SK-N-MC (cell line): ENCODE measurements at regions not wholly inside any gene's neighbourhood (a gene's known extent, or its start where the extent isn't known, plus 50 kb on each side); places are given as distances from the start of the nearest gene placed in this dataset.
"Not testable (repeated sequence)": the region's sequence is repeated elsewhere in the genome, so short reads cannot be mapped to it uniquely, and the experiment has no call there.

Experiments
- DNase-seq: peaks from one replicate; pipeline ENCODE4 v3.0.0-alpha.2; 2011; ENCODE audit warnings: low read depth, low spot score
- H3K27ac ChIP-seq: fragments of 200-600 bp; sonication (generic); 2 replicates; pipeline ENCODE4 v1.5.1; 2016; ENCODE audit warnings: mixed run types
- H3K36me3 ChIP-seq: fragments of 200-600 bp; sonication (generic); 2 replicates; pipeline ENCODE4 v1.6.1; 2017; ENCODE audit warnings: antibody characterized with exemption, low read length, mixed read lengths; ENCODE audit not compliant: insufficient read depth
- H3K4me3 ChIP-seq: fragments of 200-600 bp; sonication (generic); 2 replicates; pipeline ENCODE4 v1.5.1; 2016
- H3K9ac ChIP-seq: fragments of 200-600 bp; sonication (generic); 2 replicates; pipeline ENCODE4 v1.8.0; 2017; ENCODE audit warnings: mixed run types, mixed read lengths; ENCODE audit not compliant: insufficient read length
- H3K9me3 ChIP-seq: fragments of 200-600 bp; sonication (generic); 2 replicates; pipeline ENCODE4 v1.6.1; 2017; ENCODE audit warnings: low read depth, mild to moderate bottlenecking, antibody characterized with exemption, low read length, moderate library complexity, mixed read lengths
- EZH2 ChIP-seq: fragments of 200-600 bp; sonication (generic); IDR thresholded peaks from one replicate; pipeline ENCODE4 v1.6.1; 2017; ENCODE audit warnings: antibody characterized with exemption
- FOXP2 ChIP-seq: optimal IDR thresholded peaks from 2 replicates; pipeline ENCODE3; 2011; ENCODE audit warnings: mild to moderate bottlenecking, moderate library complexity; ENCODE audit not compliant: insufficient read depth; ENCODE audit errors: extremely low read length, control extremely low read depth
- POLR2AphosphoS5 ChIP-seq: IDR thresholded peaks from 2 replicates; pipeline ENCODE4 v1.6.1; 2012; ENCODE audit warnings: mild to moderate bottlenecking, low read depth, low read length, borderline replicate concordance

- Histone ChIP-seq H3K27ac (no peak overlapping the region), H3K4me3 (no peak overlapping the region), H3K36me3 (no peaks in the 10 kb centered on the region), H3K9me3 (no peaks in the 10 kb centered on the region), H3K9ac (no peak overlapping the region)
- no peak for DNase-seq
- no peak for TF ChIP-seq POLR2AphosphoS5
- no peak for TF ChIP-seq FOXP2
Observed at GRCh38 chr4:31422006-31422405, 701.8 kb downstream of the PCDH7 start.

GRCh38 chr4:31427691-31428090, 707.5 kb downstream of the PCDH7 start:
- H3K27ac ChIP-seq: no peak overlapping the region
- H3K36me3 ChIP-seq: no peaks in the 10 kb centered on the region
- no peak overlapping the region for H3K4me3 ChIP-seq
- no peak for DNase-seq
- no peak overlapping the region for H3K9ac ChIP-seq
- TF ChIP-seq EZH2 (no peak), FOXP2 (no peak), POLR2AphosphoS5 (no peak)
- no peaks in the 10 kb centered on the region for H3K9me3 ChIP-seq

- Histone ChIP-seq H3K27ac (no peak overlapping the region), H3K9me3 (no peaks in the 10 kb centered on the region), H3K36me3 (no peaks in the 10 kb centered on the region), H3K4me3 (no peak overlapping the region), H3K9ac (no peak overlapping the region)
- no peak for DNase-seq
- TF ChIP-seq EZH2 (no peak), POLR2AphosphoS5 (no peak), FOXP2 (no peak)
Observed at GRCh38 chr4:31442236-31442635, 722.1 kb downstream of the PCDH7 start.

- Histone ChIP-seq H3K9ac (no peak overlapping the region), H3K9me3 (no peaks in the 10 kb centered on the region), H3K27ac (no peak overlapping the region), H3K4me3 (no peak overlapping the region), H3K36me3 (no peaks in the 10 kb centered on the region)
- TF ChIP-seq FOXP2: no peak
- no peak for TF ChIP-seq POLR2AphosphoS5
- TF ChIP-seq EZH2: no peak
- DNase-seq: no peak
Observed at GRCh38 chr4:31445526-31445925, 725.4 kb downstream of the PCDH7 start.

- TF ChIP-seq POLR2AphosphoS5 (no peak), EZH2 (no peak), FOXP2 (no peak)
- DNase-seq: no peak
- no peak overlapping the region for H3K4me3 ChIP-seq
- H3K27ac ChIP-seq: no peak overlapping the region
- H3K9me3 ChIP-seq: no peaks in the 10 kb centered on the region
- no peaks in the 10 kb centered on the region for H3K36me3 ChIP-seq
- H3K9ac ChIP-seq: no peak overlapping the region
Observed at GRCh38 chr4:31455612-31456011, 735.4 kb downstream of the PCDH7 start.

- Histone ChIP-seq H3K4me3 (no peak overlapping the region), H3K36me3 (no peaks in the 10 kb centered on the region), H3K27ac (no peak overlapping the region), H3K9me3 (no peaks in the 10 kb centered on the region), H3K9ac (no peak overlapping the region)
- TF ChIP-seq POLR2AphosphoS5 (no peak), FOXP2 (no peak), EZH2 (no peak)
- no peak for DNase-seq
Observed at GRCh38 chr4:31458813-31459212, 738.6 kb downstream of the PCDH7 start.

GRCh38 chr4:31461421-31461820, 741.3 kb downstream of the PCDH7 start:
- no peak for DNase-seq
- Histone ChIP-seq H3K27ac (no peak overlapping the region), H3K4me3 (no peak overlapping the region), H3K36me3 (no peaks in the 10 kb centered on the region), H3K9me3 (no peaks in the 10 kb centered on the region), H3K9ac (no peak overlapping the region)
- TF ChIP-seq POLR2AphosphoS5: no peak
- no peak for TF ChIP-seq EZH2
- no peak for TF ChIP-seq FOXP2

GRCh38 chr4:31467781-31468180, 747.6 kb downstream of the PCDH7 start:
- H3K27ac ChIP-seq: no peak overlapping the region
- H3K4me3 ChIP-seq: no peak overlapping the region
- no peaks in the 10 kb centered on the region for H3K9me3 ChIP-seq
- TF ChIP-seq POLR2AphosphoS5 (no peak), EZH2 (no peak), FOXP2 (no peak)
- no peak for DNase-seq
- H3K9ac ChIP-seq: no peak overlapping the region
- H3K36me3 ChIP-seq: no peaks in the 10 kb centered on the region

- no peak overlapping the region for H3K9ac ChIP-seq
- TF ChIP-seq POLR2AphosphoS5: no peak
- TF ChIP-seq EZH2: no peak
- no peak for TF ChIP-seq FOXP2
- DNase-seq: no peak
- H3K4me3 ChIP-seq: no peak overlapping the region
- no peaks in the 10 kb centered on the region for H3K36me3 ChIP-seq
- H3K9me3 ChIP-seq: no peaks in the 10 kb centered on the region
- no peak overlapping the region for H3K27ac ChIP-seq
Observed at GRCh38 chr4:31474221-31474620, 754.1 kb downstream of the PCDH7 start.

GRCh38 chr4:31482691-31483090, 762.5 kb downstream of the PCDH7 start:
- no peak for TF ChIP-seq POLR2AphosphoS5
- TF ChIP-seq EZH2: no peak
- TF ChIP-seq FOXP2: no peak
- no peak for DNase-seq
- no peak overlapping the region for H3K9ac ChIP-seq
- no peaks in the 10 kb centered on the region for H3K36me3 ChIP-seq
- no peak overlapping the region for H3K4me3 ChIP-seq
- H3K9me3 ChIP-seq: no peaks in the 10 kb centered on the region
- H3K27ac ChIP-seq: no peak overlapping the region

- H3K27ac ChIP-seq, H3K9me3 ChIP-seq, H3K9ac ChIP-seq, H3K36me3 ChIP-seq, H3K4me3 ChIP-seq, DNase-seq: not testable (repeated sequence)
Observed at GRCh38 chr4:31499216-31499615, 779.0 kb downstream of the PCDH7 start.
